ENCODE measurements at regions not wholly inside any gene's neighbourhood (a gene's known extent, or its start where the extent isn't known, plus 50 kb on each side); places are given as distances from the start of the nearest gene placed in this dataset.

GRCh38 chr2:240227538-240228428, 87.3 kb upstream of the OTOS start:
- DNase-seq (ENCODE audit: low spot score) = no peak

GRCh38 chr2:240229005-240229404, 88.5 kb upstream of the OTOS start:
- no peak for TF ChIP-seq CTCF (IDR thresholded peaks at IDR 0.05; ENCODE audit: extremely low read depth, missing control alignments)
- no peak for DNase-seq (ENCODE audit: low spot score)

More at GRCh38 chr2:240227538-240228428, 87.3 kb upstream of the OTOS start:
- no peak for TF ChIP-seq CTCF (IDR thresholded peaks at IDR 0.05; ENCODE audit: extremely low read depth, missing control alignments)

GRCh38 chr2:240229603-240230235, 89.3 kb upstream of the OTOS start:
- DNase-seq (ENCODE audit: low spot score) = no peak
- TF ChIP-seq CTCF (IDR thresholded peaks at IDR 0.05; ENCODE audit: extremely low read depth, missing control alignments) = no peak

- DNase-seq (ENCODE audit: low spot score) = no peak
- TF ChIP-seq CTCF (IDR thresholded peaks at IDR 0.05; ENCODE audit: extremely low read depth, missing control alignments) = no peak
Observed at GRCh38 chr2:240230291-240230931, 90.0 kb upstream of the OTOS start.

GRCh38 chr2:240231838-240232244, 91.4 kb upstream of the OTOS start:
- TF ChIP-seq CTCF (IDR thresholded peaks at IDR 0.05; ENCODE audit: extremely low read depth, missing control alignments) = no peak
- DNase-seq (ENCODE audit: low spot score) = no peak

GRCh38 chr2:240232264-240232915, 91.9 kb upstream of the OTOS start:
- TF ChIP-seq CTCF (IDR thresholded peaks at IDR 0.05; ENCODE audit: extremely low read depth, missing control alignments) = no peak
- DNase-seq (ENCODE audit: low spot score) = no peak
